Type B pancreatic cell (in vitro differentiated cells): ENCODE measurements at regions not wholly inside any gene's neighbourhood (a gene's known extent, or its start where the extent isn't known, plus 50 kb on each side); places are given as distances from the start of the nearest gene placed in this dataset.

Experiments used
- DNase-seq: peaks from one replicate; pipeline ENCODE4 v3.0.0; 2021; ENCODE audit warnings: mixed read lengths; ENCODE audit not compliant: unreplicated experiment; ENCODE audit errors: extremely low spot score
- H3K27ac Mint-ChIP-seq: 2 replicates; pipeline ENCODE4 v1.8.0; 2021; ENCODE audit warnings: mild to moderate bottlenecking, mixed read lengths
- H3K27me3 Mint-ChIP-seq: 2 replicates; pipeline ENCODE4 v1.8.0; 2021; ENCODE audit warnings: mixed read lengths
- H3K36me3 Mint-ChIP-seq: 2 replicates; pipeline ENCODE4 v1.8.0; 2021; ENCODE audit warnings: mixed read lengths
- H3K4me1 Mint-ChIP-seq: one replicate; pipeline ENCODE4 v1.8.0; 2021; ENCODE audit warnings: mixed read lengths; ENCODE audit not compliant: unreplicated experiment
- H3K4me3 Mint-ChIP-seq: 2 replicates; pipeline ENCODE4 v1.8.0; 2021; ENCODE audit warnings: mild to moderate bottlenecking, mixed read lengths
- H3K9me3 Mint-ChIP-seq: 2 replicates; pipeline ENCODE4 v1.8.0; 2021; ENCODE audit warnings: mixed read lengths
- TF ChIP-seq, protein P1 (sequence below): fragments of 200-600 bp; sonication (generic); conservative IDR thresholded peaks from 2 replicates; pipeline ENCODE4 v1.5.0; 2021; ENCODE audit warnings: antibody characterized with exemption, mild to moderate bottlenecking

DNA sequence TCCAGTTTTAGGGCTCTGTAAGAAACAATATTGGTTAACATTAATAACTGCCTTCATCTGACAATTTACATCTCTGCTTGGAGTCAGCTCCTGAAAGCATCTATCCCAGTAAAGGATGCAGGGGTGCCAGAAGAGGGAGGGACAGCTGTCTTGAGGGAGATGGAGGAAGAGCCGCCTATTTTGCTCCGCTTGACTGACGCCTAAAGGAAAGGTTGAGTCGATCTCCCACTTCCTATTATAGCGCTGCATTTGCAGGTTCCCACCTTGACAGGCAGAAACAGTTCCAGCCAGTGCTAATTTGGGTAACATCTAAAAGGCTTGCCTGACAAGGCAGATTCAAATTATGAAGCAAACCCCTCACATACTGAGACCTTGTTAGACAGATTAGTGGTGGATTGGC is 374.6 kb downstream of the SPATA31D1 start:
- peaks cover 19% of the 10 kb centered on the region for H3K4me1 Mint-ChIP-seq
- no peak overlapping the region for H3K4me3 Mint-ChIP-seq
- no peak overlapping the region for H3K27ac Mint-ChIP-seq
- DNase-seq, result no peak
- TF ChIP-seq, protein P1, sequence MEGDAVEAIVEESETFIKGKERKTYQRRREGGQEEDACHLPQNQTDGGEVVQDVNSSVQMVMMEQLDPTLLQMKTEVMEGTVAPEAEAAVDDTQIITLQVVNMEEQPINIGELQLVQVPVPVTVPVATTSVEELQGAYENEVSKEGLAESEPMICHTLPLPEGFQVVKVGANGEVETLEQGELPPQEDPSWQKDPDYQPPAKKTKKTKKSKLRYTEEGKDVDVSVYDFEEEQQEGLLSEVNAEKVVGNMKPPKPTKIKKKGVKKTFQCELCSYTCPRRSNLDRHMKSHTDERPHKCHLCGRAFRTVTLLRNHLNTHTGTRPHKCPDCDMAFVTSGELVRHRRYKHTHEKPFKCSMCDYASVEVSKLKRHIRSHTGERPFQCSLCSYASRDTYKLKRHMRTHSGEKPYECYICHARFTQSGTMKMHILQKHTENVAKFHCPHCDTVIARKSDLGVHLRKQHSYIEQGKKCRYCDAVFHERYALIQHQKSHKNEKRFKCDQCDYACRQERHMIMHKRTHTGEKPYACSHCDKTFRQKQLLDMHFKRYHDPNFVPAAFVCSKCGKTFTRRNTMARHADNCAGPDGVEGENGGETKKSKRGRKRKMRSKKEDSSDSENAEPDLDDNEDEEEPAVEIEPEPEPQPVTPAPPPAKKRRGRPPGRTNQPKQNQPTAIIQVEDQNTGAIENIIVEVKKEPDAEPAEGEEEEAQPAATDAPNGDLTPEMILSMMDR, result no peak
- no peaks in the 10 kb centered on the region for H3K9me3 Mint-ChIP-seq
- H3K36me3 Mint-ChIP-seq, result no peaks in the 10 kb centered on the region
- H3K27me3 Mint-ChIP-seq, result peaks cover 23% of the 10 kb centered on the region

DNA sequence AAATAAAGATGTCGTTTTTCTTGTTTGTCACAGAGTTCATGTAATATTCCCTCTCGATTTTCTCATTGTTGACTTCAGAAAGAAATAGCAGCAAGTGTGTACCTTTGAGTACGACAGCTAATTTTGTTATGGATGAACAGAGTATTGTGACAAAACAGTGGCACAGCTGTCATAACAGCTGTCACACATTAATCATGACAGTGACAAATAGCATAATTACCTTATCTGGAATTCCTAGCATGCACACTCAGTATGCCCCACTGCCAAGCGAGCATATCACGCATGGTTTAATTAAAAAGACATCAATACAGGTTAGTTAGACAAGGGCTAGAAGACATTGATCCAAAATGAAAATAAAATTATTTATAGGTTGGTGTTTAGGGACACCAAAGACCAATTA is 375.1 kb downstream of the SPATA31D1 start:
- Mint-ChIP-seq H3K9me3 (no peaks in the 10 kb centered on the region), H3K36me3 (no peaks in the 10 kb centered on the region), H3K27ac (no peak overlapping the region), H3K4me1 (peaks cover 19% of the 10 kb centered on the region), H3K27me3 (peaks cover 23% of the 10 kb centered on the region), H3K4me3 (no peak overlapping the region)
- TF ChIP-seq, protein P1, result no peak
- DNase-seq, result no peak

DNA sequence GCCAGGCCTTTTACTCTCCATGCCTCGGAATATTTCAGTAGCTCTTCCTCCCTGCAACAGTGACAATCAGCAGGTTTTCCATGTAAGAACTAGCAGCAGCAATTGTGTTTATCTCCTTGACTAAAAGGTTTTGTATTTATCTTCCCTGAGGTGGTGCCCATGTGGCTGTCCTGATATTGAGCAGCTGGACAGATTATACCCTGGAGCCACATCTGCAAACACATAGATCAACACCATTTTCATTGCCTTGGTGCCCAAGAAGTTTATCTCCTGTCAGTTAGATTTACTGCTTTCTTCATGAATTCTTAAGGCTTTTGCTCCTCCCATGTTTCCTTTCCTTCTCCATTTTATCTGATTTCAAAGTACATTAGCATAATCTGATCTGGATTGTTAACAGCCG is 378.4 kb downstream of the SPATA31D1 start:
- Mint-ChIP-seq H3K9me3 (no peaks in the 10 kb centered on the region), H3K4me3 (no peak overlapping the region), H3K4me1 (peaks cover 14% of the 10 kb centered on the region), H3K27me3 (peaks cover 27% of the 10 kb centered on the region), H3K27ac (no peak overlapping the region), H3K36me3 (no peaks in the 10 kb centered on the region)
- no peak for DNase-seq
- TF ChIP-seq, protein P1, result no peak

DNA sequence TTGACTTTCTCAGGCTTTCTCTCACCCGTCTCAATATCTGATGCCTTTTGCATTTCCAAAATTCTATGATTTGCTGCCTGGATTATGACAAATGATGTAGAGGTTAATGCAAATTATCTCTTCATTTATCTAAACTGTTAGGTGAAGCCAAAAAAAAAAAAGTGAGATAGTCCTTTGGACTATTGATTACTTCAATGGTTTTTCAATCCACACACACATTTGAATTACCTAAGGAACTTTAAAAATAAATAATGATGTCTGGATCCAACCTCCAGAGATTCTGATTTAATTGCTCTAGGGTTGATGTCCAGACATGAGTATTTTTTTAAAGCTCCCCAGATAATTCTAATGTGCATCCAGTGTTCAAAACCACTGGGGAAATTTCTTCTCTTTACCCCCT is 379.4 kb downstream of the SPATA31D1 start:
- Mint-ChIP-seq H3K9me3 (no peaks in the 10 kb centered on the region), H3K27me3 (peaks cover 27% of the 10 kb centered on the region), H3K4me3 (no peak overlapping the region), H3K36me3 (no peaks in the 10 kb centered on the region), H3K27ac (no peak overlapping the region), H3K4me1 (peaks cover 14% of the 10 kb centered on the region)
- no peak for DNase-seq
- TF ChIP-seq, protein P1, result no peak

DNA sequence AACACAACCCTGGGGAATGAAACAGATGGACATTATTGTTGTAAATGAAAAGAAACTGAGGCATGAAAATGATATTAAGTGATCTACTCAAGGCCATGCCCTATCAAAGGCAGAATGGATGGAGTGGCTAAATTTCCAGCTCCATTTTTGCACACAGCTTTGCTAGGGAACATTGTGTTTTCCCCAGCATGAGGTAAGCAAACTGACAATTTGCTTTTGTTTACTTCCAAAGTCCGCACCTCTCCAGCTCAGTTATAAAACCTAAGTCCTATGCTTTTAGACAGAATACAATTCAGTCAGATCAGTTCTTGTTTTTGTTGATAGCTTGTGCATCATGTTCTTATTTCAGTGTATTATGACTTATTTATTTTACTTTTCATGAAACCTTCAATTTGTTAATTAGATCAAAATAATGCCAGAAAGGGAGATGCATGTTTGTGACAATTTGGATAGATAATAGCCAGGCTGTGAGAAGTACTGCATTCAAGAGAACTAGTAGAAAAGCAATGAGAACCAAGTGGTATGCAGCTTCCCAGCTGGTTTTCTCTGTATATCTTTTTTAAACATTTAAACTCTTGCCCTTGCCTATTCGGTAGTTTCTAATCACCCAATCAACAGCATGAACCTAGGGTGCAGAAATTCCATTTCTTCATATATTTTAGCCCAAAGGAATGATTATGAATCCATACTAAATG is 380.8 kb downstream of the SPATA31D1 start:
- Mint-ChIP-seq H3K36me3 (no peaks in the 10 kb centered on the region), H3K9me3 (no peaks in the 10 kb centered on the region), H3K4me3 (no peak overlapping the region), H3K4me1 (peaks cover 11% of the 10 kb centered on the region), H3K27me3 (peaks cover 18% of the 10 kb centered on the region), H3K27ac (no peak overlapping the region)
- DNase-seq, result no peak
- TF ChIP-seq, protein P1, result no peak
